HG03060 (cell line): ENCODE measurements at regions not wholly inside any gene's neighbourhood (a gene's known extent, or its start where the extent isn't known, plus 50 kb on each side); places are given as distances from the start of the nearest gene placed in this dataset.
A peak's percentile ranks its signal among the peaks of the same experiment; 100 is the strongest.
"Not testable (repeated sequence)": the region's sequence is repeated elsewhere in the genome, so short reads cannot be mapped to it uniquely, and the experiment has no call there.

ENCODE experiments used
- ATAC-seq: cut with Tn5 transposase; IDR thresholded peaks from one replicate; pipeline ENCODE4 v1.9.1; 2021; ENCODE audit warnings: low read depth, moderate number of reproducible peaks; ENCODE audit not compliant: unreplicated experiment

- ATAC-seq, result no peak
Measured at GRCh38 chr6:119764927-119765681, 415.5 kb upstream of the MAN1A1 start.

- no peak for ATAC-seq
Measured at GRCh38 chr6:119760046-119760445, 410.5 kb upstream of the MAN1A1 start.

GRCh38 chr6:119758385-119758784, 408.8 kb upstream of the MAN1A1 start:
- ATAC-seq, result no peak

GRCh38 chr6:119757467-119757866, 407.9 kb upstream of the MAN1A1 start:
- no peak for ATAC-seq

- no peak for ATAC-seq
Measured at GRCh38 chr6:119749335-119749734, 399.8 kb upstream of the MAN1A1 start.

- ATAC-seq, result not testable (repeated sequence)
Measured at GRCh38 chr6:119748535-119748934, 399.0 kb upstream of the MAN1A1 start.

- ATAC-seq, result peak; percentile 80
Measured at GRCh38 chr6:119742188-119742803, 392.7 kb upstream of the MAN1A1 start.

GRCh38 chr6:119739769-119740168, 390.2 kb upstream of the MAN1A1 start:
- ATAC-seq, result no peak

- no peak for ATAC-seq
Measured at GRCh38 chr6:119738425-119738824, 388.9 kb upstream of the MAN1A1 start.

GRCh38 chr6:119736296-119737021, 386.9 kb upstream of the MAN1A1 start:
- no peak for ATAC-seq

- no peak for ATAC-seq
Measured at GRCh38 chr6:119735530-119735929, 386.0 kb upstream of the MAN1A1 start.

GRCh38 chr6:119734227-119734626, 384.7 kb upstream of the MAN1A1 start:
- no peak for ATAC-seq

GRCh38 chr6:119728935-119729334, 379.4 kb upstream of the MAN1A1 start:
- no peak for ATAC-seq

GRCh38 chr6:119728220-119728750, 378.7 kb upstream of the MAN1A1 start:
- no peak for ATAC-seq

GRCh38 chr6:119727504-119728219, 378.1 kb upstream of the MAN1A1 start:
- no peak for ATAC-seq

- not testable (repeated sequence) for ATAC-seq
Measured at GRCh38 chr6:119726912-119727311, 377.4 kb upstream of the MAN1A1 start.

GRCh38 chr6:119726086-119726485, 376.5 kb upstream of the MAN1A1 start:
- ATAC-seq, result no peak

GRCh38 chr6:119720160-119720559, 370.6 kb upstream of the MAN1A1 start:
- ATAC-seq, result no peak

- no peak for ATAC-seq
Measured at GRCh38 chr6:119717942-119718341, 368.4 kb upstream of the MAN1A1 start.

- ATAC-seq, result no peak
Measured at GRCh38 chr6:119716668-119717270, 367.2 kb upstream of the MAN1A1 start.
